H9 (cell line): ENCODE measurements at regions not wholly inside any gene's neighbourhood (a gene's known extent, or its start where the extent isn't known, plus 50 kb on each side); places are given as distances from the start of the nearest gene placed in this dataset.

Experiments used
- DNase-seq: peaks from one replicate; pipeline ENCODE4 v3.0.0-alpha.2; 2017
- H2AFZ ChIP-seq: one replicate; pipeline ENCODE4 v1.6.1; 2013; ENCODE audit warnings: mild to moderate bottlenecking, low read length, control low read depth, moderate library complexity
- H2AK5ac ChIP-seq: 2 replicates; pipeline ENCODE4 v1.6.1; 2013; ENCODE audit warnings: low read length, control low read depth, mixed read lengths; ENCODE audit not compliant: insufficient read length
- H2BK120ac ChIP-seq: one replicate; pipeline ENCODE4 v1.6.1; 2013; ENCODE audit warnings: low read depth, mild to moderate bottlenecking, low read length, control low read depth, inconsistent platforms; ENCODE audit not compliant: poor library complexity, severe bottlenecking
- H2BK12ac ChIP-seq: 2 replicates; pipeline ENCODE4 v1.6.1; 2013; ENCODE audit warnings: low read length, control low read depth, mixed read lengths, low read depth; ENCODE audit not compliant: insufficient read length
- H2BK15ac ChIP-seq: 2 replicates; pipeline ENCODE4 v1.6.1; 2013; ENCODE audit warnings: low read depth, low read length, control low read depth
- H2BK20ac ChIP-seq: one replicate; pipeline ENCODE4 v1.6.1; 2013; ENCODE audit warnings: low read depth, mild to moderate bottlenecking, low read length, control low read depth, inconsistent platforms; ENCODE audit not compliant: poor library complexity, severe bottlenecking
- H2BK5ac ChIP-seq: 2 replicates; pipeline ENCODE4 v1.6.1; 2013; ENCODE audit warnings: low read length, control low read depth, mixed read lengths; ENCODE audit not compliant: insufficient read length
- H3K14ac ChIP-seq: 2 replicates; pipeline ENCODE4 v1.6.1; 2013; ENCODE audit warnings: low read length, control low read depth; ENCODE audit not compliant: insufficient read depth
- H3K18ac ChIP-seq: 2 replicates; pipeline ENCODE4 v1.6.1; 2013; ENCODE audit warnings: low read depth, mild to moderate bottlenecking, mixed read lengths, low read length, control low read depth; ENCODE audit not compliant: insufficient read length
- H3K23ac ChIP-seq: 2 replicates; pipeline ENCODE4 v1.6.1; 2013; ENCODE audit warnings: low read length, control low read depth, mixed read lengths, low read depth; ENCODE audit not compliant: insufficient read length
- H3K23me2 ChIP-seq: 2 replicates; pipeline ENCODE4 v1.6.1; 2013; ENCODE audit warnings: low read depth, mild to moderate bottlenecking, mixed read lengths, low read length, control low read depth; ENCODE audit not compliant: insufficient read length, poor library complexity, severe bottlenecking
- H3K27ac ChIP-seq: 2 replicates; pipeline ENCODE4 v1.5.1; 2013; ENCODE audit warnings: low read length, control low read depth, mixed read lengths, low read depth; ENCODE audit not compliant: insufficient read length
- H3K27me3 ChIP-seq: 2 replicates; pipeline ENCODE4 v1.6.1; 2013; ENCODE audit warnings: low read length, control low read depth, inconsistent platforms; ENCODE audit not compliant: insufficient read depth
- H3K4ac ChIP-seq: 2 replicates; pipeline ENCODE4 v1.6.1; 2013; ENCODE audit warnings: low read depth, mild to moderate bottlenecking, control low read depth, inconsistent platforms, low read length, moderate library complexity
- H3K4me1 ChIP-seq: 2 replicates; pipeline ENCODE4 v1.6.1; 2013; ENCODE audit warnings: low read length, control low read depth, inconsistent platforms; ENCODE audit not compliant: insufficient read depth
- H3K4me2 ChIP-seq: 2 replicates; pipeline ENCODE4 v1.6.1; 2013; ENCODE audit warnings: low read length, control low read depth, mixed read lengths; ENCODE audit not compliant: insufficient read length, insufficient read depth
- H3K56ac ChIP-seq: 2 replicates; pipeline ENCODE4 v1.6.1; 2013; ENCODE audit warnings: low read depth, mild to moderate bottlenecking, mixed read lengths, low read length, control low read depth; ENCODE audit not compliant: insufficient read length
- H3K79me1 ChIP-seq: 2 replicates; pipeline ENCODE4 v1.6.1; 2013; ENCODE audit warnings: low read depth, mild to moderate bottlenecking, moderate library complexity, low read length, control low read depth, inconsistent platforms; ENCODE audit not compliant: insufficient read depth, poor library complexity, severe bottlenecking
- H3K79me2 ChIP-seq: 2 replicates; pipeline ENCODE4 v1.6.1; 2013; ENCODE audit warnings: low read length, control low read depth, inconsistent platforms; ENCODE audit not compliant: insufficient read depth
- H3K9ac ChIP-seq: 2 replicates; pipeline ENCODE4 v1.6.1; 2013; ENCODE audit warnings: low read length, control low read depth, mixed read lengths; ENCODE audit not compliant: insufficient read length; ENCODE audit errors: extremely low read depth
- H3K9me3 ChIP-seq: one replicate; pipeline ENCODE4 v1.6.1; 2013; ENCODE audit warnings: low read depth, low read length, inconsistent platforms; ENCODE audit not compliant: control insufficient read depth
- H3T11ph ChIP-seq: one replicate; pipeline ENCODE4 v1.6.1; 2013; ENCODE audit warnings: mild to moderate bottlenecking, low read length, control low read depth, inconsistent platforms
- H4K20me1 ChIP-seq: one replicate; pipeline ENCODE4 v1.6.1; 2013; ENCODE audit not compliant: control insufficient read depth, insufficient read length, insufficient read depth
- H4K5ac ChIP-seq: 2 replicates; pipeline ENCODE4 v1.6.1; 2013; ENCODE audit warnings: low read depth, mild to moderate bottlenecking, mixed read lengths, low read length, control low read depth; ENCODE audit not compliant: insufficient read length
- H4K8ac ChIP-seq: replicated peaks from 2 replicates; pipeline ENCODE4 v1.6.1; 2013; ENCODE audit warnings: low read length, control low read depth, mixed read lengths, low read depth; ENCODE audit not compliant: insufficient read length
- H4K91ac ChIP-seq: 2 replicates; pipeline ENCODE4 v1.6.1; 2013; ENCODE audit warnings: low read depth, mild to moderate bottlenecking, moderate library complexity, mixed read lengths, low read length, control low read depth; ENCODE audit not compliant: insufficient read length
- H3K27ac Mint-ChIP-seq, 3 experiments: 2 replicates in 2 of 3; 3 replicates in 1 of 3; pipeline ENCODE4 v1.8.0; 2020 to 2021; ENCODE audit warnings: mixed read lengths in 3 of 3, mild to moderate bottlenecking in 1 of 3, moderate library complexity in 1 of 3
- H3K27me3 Mint-ChIP-seq: 2 replicates; pipeline ENCODE4 v1.8.0; 2021; ENCODE audit warnings: low read depth, mild to moderate bottlenecking, moderate library complexity, mixed read lengths
- H3K36me3 Mint-ChIP-seq, 3 experiments: 2 replicates in 2 of 3; 3 replicates in 1 of 3; pipeline ENCODE4 v1.8.0; 2020 to 2021; ENCODE audit warnings: low read depth in 3 of 3, mixed read lengths in 3 of 3; ENCODE audit not compliant: insufficient read depth in 1 of 3
- H3K4me1 Mint-ChIP-seq, 2 experiments: 2 replicates each; pipeline ENCODE4 v1.8.0; 2020; ENCODE audit warnings: mixed read lengths in 2 of 2
- H3K4me3 Mint-ChIP-seq, 2 experiments: 2 replicates in 1 of 2; 3 replicates in 1 of 2; pipeline ENCODE4 v1.8.0; 2020 to 2021; ENCODE audit warnings: mild to moderate bottlenecking in 2 of 2, mixed read lengths in 2 of 2, moderate library complexity in 1 of 2
- H3K9me3 Mint-ChIP-seq, 2 experiments: 2 replicates in 1 of 2; 3 replicates in 1 of 2; pipeline ENCODE4 v1.8.0; 2020; ENCODE audit warnings: mild to moderate bottlenecking in 2 of 2, mixed read lengths in 2 of 2, moderate library complexity in 1 of 2
- CTCF ChIP-seq: fragments of 200-600 bp; sonication (generic); conservative IDR thresholded peaks from 3 replicates; pipeline ENCODE4 v1.8.0; 2021; ENCODE audit warnings: antibody characterized with exemption, mild to moderate bottlenecking
- WGBS: extraction: QIAGEN DNeasy Blood & Tissue Kit; methylation state at CpG from one replicate; pipeline ENCODE4 v1.1.7; 2013; ENCODE audit warnings: missing lambda C conversion rate, low lambda C conversion rate, mixed read lengths; ENCODE audit not compliant: insufficient read length; ENCODE audit errors: extremely low coverage; 5-methylcytosine and 5-hydroxymethylcytosine counted together

DNA sequence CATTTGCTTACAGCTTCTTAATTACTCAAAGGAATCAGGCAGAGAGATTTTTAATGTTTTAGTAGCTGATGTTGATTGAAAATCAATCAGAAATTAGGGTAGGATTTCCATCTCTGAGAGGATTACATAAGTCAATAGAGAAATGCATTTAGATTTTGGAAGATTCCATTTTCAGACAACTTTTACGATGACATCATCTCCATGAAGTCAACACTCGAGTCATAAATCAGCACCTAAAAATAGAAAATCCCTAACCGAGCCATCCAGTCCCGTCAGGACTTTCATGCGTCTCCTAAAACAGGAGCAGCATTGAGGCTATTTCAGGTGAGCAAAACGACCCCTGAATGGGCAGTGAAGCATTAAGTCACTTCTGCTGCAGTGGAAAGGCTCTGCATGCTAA is 279.7 kb upstream of the RNF32 start:
- Histone ChIP-seq H3K9me3 (no peaks in the 10 kb centered on the region), H3K79me2 (no peaks in the 10 kb centered on the region), H3K4me2 (no peak overlapping the region), H3K4ac (no peak overlapping the region), H3K27me3 (no peaks in the 10 kb centered on the region), H3T11ph (no peak overlapping the region), H2BK5ac (no peak overlapping the region), H2BK15ac (no peak overlapping the region), H3K23ac (no peak overlapping the region), H2AFZ (no peak overlapping the region), H2BK120ac (no peak overlapping the region), H2BK20ac (no peak overlapping the region), H4K91ac (no peak overlapping the region), H3K79me1 (no peaks in the 10 kb centered on the region), H4K5ac (no peak overlapping the region), H3K14ac (no peak overlapping the region), H3K18ac (peak overlapping the region; percentile 8), H3K4me1 (no peaks in the 10 kb centered on the region), H4K8ac (no peak overlapping the region), H3K56ac (no peak overlapping the region), H2AK5ac (no peak overlapping the region), H3K27ac (no peak overlapping the region), H4K20me1 (no peaks in the 10 kb centered on the region), H2BK12ac (no peak overlapping the region), H3K9ac (no peak overlapping the region), H3K23me2 (no peaks in the 10 kb centered on the region)
- H3K27me3 Mint-ChIP-seq: peaks cover 2% of the 10 kb centered on the region
- H3K9me3 Mint-ChIP-seq: peaks cover 19% of the 10 kb centered on the region in 2 experiments
- H3K36me3 Mint-ChIP-seq: peaks cover 1 to 12% (median 7%) of the 10 kb centered on the region in 3 experiments; a peak in 5 of 7 replicates
- H3K4me3 Mint-ChIP-seq: no peak overlapping the region
- no CpG with 5 or more reads among the region's 6 CpGs for WGBS
- no peak for TF ChIP-seq CTCF
- H3K4me1 Mint-ChIP-seq: no peaks in the 10 kb centered on the region
- no peak for DNase-seq
- H3K27ac Mint-ChIP-seq: no peak overlapping the region
